IMR-90 (cell line): ENCODE measurements at regions not wholly inside any gene's neighbourhood (a gene's known extent, or its start where the extent isn't known, plus 50 kb on each side); places are given as distances from the start of the nearest gene placed in this dataset.

Experiments used
- ATAC-seq: fragments of 200-7000 bp; cut with Tn5 transposase; 2 replicates; pipeline ENCODE4 v1.9.1; 2020; ENCODE audit warnings: low read depth, mild to moderate bottlenecking, moderate library complexity
- BruUV-seq: library from RNA; stranded (reverse); fragments of 400-500 nt; replicated peaks from 2 replicates; lab custom pipeline; 2021; lab: Mats Ljungman, UMichigan
- CTCF ChIA-PET: fragments of 300-600 bp; formaldehyde crosslinking; extraction: SDS; loops from one replicate; lab custom pipeline; 2021; ENCODE audit warnings: antibody characterized with exemption; lab: Yijun Ruan, JAX
- POLR2A ChIA-PET: fragments of 300-600 bp; sonication (Branson Sonifier 250); formaldehyde crosslinking; loops from one replicate; lab custom pipeline; 2022; ENCODE audit warnings: antibody characterized with exemption; ENCODE audit not compliant: unreplicated experiment; lab: Charles Lee
- DNase-seq: peaks from one replicate; pipeline ENCODE4 v3.0.0; 2013
- H2AFZ ChIP-seq: replicated peaks from 2 replicates; pipeline ENCODE3; 2013; ENCODE audit warnings: low read length, mild to moderate bottlenecking; ENCODE audit not compliant: poor library complexity
- H2AK5ac ChIP-seq: 2 replicates; pipeline ENCODE4 v1.6.1; 2013; ENCODE audit warnings: low read depth, low read length, inconsistent platforms
- H2AK9ac ChIP-seq: replicated peaks from 2 replicates; pipeline ENCODE3; 2013; ENCODE audit warnings: mild to moderate bottlenecking, low read depth, low read length, moderate library complexity; ENCODE audit not compliant: poor library complexity
- H2BK120ac ChIP-seq: 2 replicates; pipeline ENCODE4 v1.6.1; 2013; ENCODE audit warnings: low read depth, low read length, inconsistent platforms
- H2BK15ac ChIP-seq: 3 replicates; pipeline ENCODE4 v1.6.1; 2013; ENCODE audit warnings: low read depth, low read length, inconsistent platforms
- H2BK20ac ChIP-seq: 2 replicates; pipeline ENCODE4 v1.6.1; 2013; ENCODE audit warnings: low read depth, mild to moderate bottlenecking, inconsistent platforms, low read length, moderate library complexity
- H2BK5ac ChIP-seq: 2 replicates; pipeline ENCODE4 v1.6.1; 2013; ENCODE audit warnings: mild to moderate bottlenecking, low read depth, low read length, inconsistent platforms; ENCODE audit not compliant: poor library complexity, severe bottlenecking
- H3K14ac ChIP-seq: replicated peaks from 2 replicates; pipeline ENCODE4 v1.6.1; 2013; ENCODE audit warnings: low read depth, low read length, inconsistent platforms
- H3K18ac ChIP-seq: 2 replicates; pipeline ENCODE4 v1.6.1; 2013; ENCODE audit warnings: low read depth, low read length, control low read depth
- H3K23ac ChIP-seq: 2 replicates; pipeline ENCODE4 v1.6.1; 2013; ENCODE audit warnings: low read depth, low read length, inconsistent platforms
- H3K27ac ChIP-seq: 2 replicates; pipeline ENCODE4 v1.5.1; 2013; ENCODE audit warnings: mild to moderate bottlenecking, control low read depth, low read length; ENCODE audit not compliant: insufficient read depth
- H3K27me3 ChIP-seq: 2 replicates; pipeline ENCODE4 v1.6.1; 2013; ENCODE audit warnings: low read length; ENCODE audit not compliant: control insufficient read depth, insufficient read depth
- H3K36me3 ChIP-seq: 2 replicates; pipeline ENCODE4 v1.6.1; 2013; ENCODE audit warnings: low read length, mixed read lengths; ENCODE audit not compliant: control insufficient read depth, insufficient read depth
- H3K4ac ChIP-seq: 2 replicates; pipeline ENCODE4 v1.6.1; 2013; ENCODE audit warnings: low read depth, low read length, inconsistent platforms
- H3K4me1 ChIP-seq: 2 replicates; pipeline ENCODE4 v1.6.1; 2013; ENCODE audit warnings: low read length, mixed read lengths; ENCODE audit not compliant: control insufficient read depth, insufficient read depth
- H3K4me2 ChIP-seq: 2 replicates; pipeline ENCODE4 v1.6.1; 2013; ENCODE audit warnings: low read depth, mild to moderate bottlenecking, control low read depth, low read length, moderate library complexity
- H3K4me3 ChIP-seq: 2 replicates; pipeline ENCODE4 v1.5.1; 2013; ENCODE audit warnings: low read depth, mild to moderate bottlenecking, control low read depth, low read length, moderate library complexity; ENCODE audit not compliant: insufficient read depth
- H3K56ac ChIP-seq: 2 replicates; pipeline ENCODE4 v1.6.1; 2013; ENCODE audit warnings: low read length, inconsistent platforms; ENCODE audit not compliant: insufficient read depth; ENCODE audit errors: extremely low read depth
- H3K79me1 ChIP-seq, 2 experiments: 2 replicates each; pipeline ENCODE4 v1.6.1; 2013; ENCODE audit warnings: low read length in 2 of 2, inconsistent platforms in 1 of 2, low read depth in 1 of 2
- H3K9ac ChIP-seq: 2 replicates; pipeline ENCODE4 v1.6.1; 2013; ENCODE audit warnings: low read depth, low read length, control low read depth
- H3K9me1 ChIP-seq: 2 replicates; pipeline ENCODE4 v1.6.1; 2013; ENCODE audit warnings: low read length, inconsistent platforms; ENCODE audit not compliant: insufficient read depth
- H3K9me3 ChIP-seq: 2 replicates; pipeline ENCODE4 v1.6.1; 2013; ENCODE audit warnings: low read length; ENCODE audit not compliant: control insufficient read depth, insufficient read depth
- H4K20me1 ChIP-seq: 2 replicates; pipeline ENCODE4 v1.6.1; 2013; ENCODE audit warnings: low read length, inconsistent platforms; ENCODE audit not compliant: insufficient read depth
- H4K5ac ChIP-seq: 2 replicates; pipeline ENCODE4 v1.6.1; 2013; ENCODE audit warnings: mild to moderate bottlenecking, low read depth, low read length, control low read depth
- H4K8ac ChIP-seq, 2 experiments: 2 replicates each; pipeline ENCODE4 v1.6.1; 2013; ENCODE audit warnings: low read depth in 2 of 2, low read length in 2 of 2, control low read depth in 1 of 2, inconsistent platforms in 1 of 2
- H4K91ac ChIP-seq: 2 replicates; pipeline ENCODE4 v1.6.1; 2013; ENCODE audit warnings: low read depth, low read length, inconsistent platforms; ENCODE audit not compliant: insufficient read depth
- BHLHE40 ChIP-seq: fragments of 150-350 bp; IDR thresholded peaks from 2 replicates; pipeline ENCODE4 v1.6.1; 2016; ENCODE audit warnings: mild to moderate bottlenecking, low read depth, low read length
- CEBPB ChIP-seq: IDR thresholded peaks from 2 replicates; pipeline ENCODE4 v1.6.1; 2012; ENCODE audit warnings: low read depth, low read length, improper control_type of control experiment
- CHD1 ChIP-seq: IDR thresholded peaks from 2 replicates; pipeline ENCODE4 v1.6.1; 2012; ENCODE audit warnings: low read depth, low read length, improper control_type of control experiment
- FOS ChIP-seq: fragments of 150-350 bp; IDR thresholded peaks from 2 replicates; pipeline ENCODE4 v1.6.1; 2016; ENCODE audit warnings: low read depth, low read length
- MAFK ChIP-seq: IDR thresholded peaks from 2 replicates; pipeline ENCODE4 v1.6.1; 2012; ENCODE audit warnings: low read depth, low read length, improper control_type of control experiment
- MAZ ChIP-seq: IDR thresholded peaks from 2 replicates; pipeline ENCODE4 v1.6.1; 2012; ENCODE audit warnings: low read depth, mild to moderate bottlenecking, low read length, improper control_type of control experiment, moderate library complexity, borderline replicate concordance
- MXI1 ChIP-seq: IDR thresholded peaks from 2 replicates; pipeline ENCODE4 v1.6.1; 2012; ENCODE audit warnings: low read depth, mild to moderate bottlenecking, low read length, moderate library complexity, borderline replicate concordance
- NFE2L2 ChIP-seq: fragments of 150-350 bp; IDR thresholded peaks from 2 replicates; pipeline ENCODE4 v1.6.1; 2016; ENCODE audit warnings: low read depth, mild to moderate bottlenecking, low read length
- POLR2A ChIP-seq: IDR thresholded peaks from 2 replicates; pipeline ENCODE4 v1.6.1; 2012; ENCODE audit warnings: mild to moderate bottlenecking, low read depth, low read length
- RAD21 ChIP-seq: IDR thresholded peaks from 2 replicates; pipeline ENCODE4 v1.6.1; 2012; ENCODE audit warnings: low read length, improper control_type of control experiment
- RCOR1 ChIP-seq: IDR thresholded peaks from 2 replicates; pipeline ENCODE4 v1.6.1; 2012; ENCODE audit warnings: mild to moderate bottlenecking, low read length, improper control_type of control experiment; ENCODE audit not compliant: insufficient replicate concordance
- RFX5 ChIP-seq: IDR thresholded peaks from 2 replicates; pipeline ENCODE4 v1.8.0; 2012; ENCODE audit warnings: low read depth, mild to moderate bottlenecking, low read length, moderate library complexity
- SMC3 ChIP-seq: fragments of 150-350 bp; IDR thresholded peaks from 2 replicates; pipeline ENCODE4 v1.6.1; 2016; ENCODE audit warnings: low read depth, mild to moderate bottlenecking, antibody characterized with exemption, low read length, moderate library complexity
- dilution Hi-C: fragments of 300-500 bp; cut with HindIII; formaldehyde crosslinking; loops from one replicate; pipeline ENCODE4 v1.14.3; 2018; ENCODE audit warnings: low sequenced_read_pairs; ENCODE audit not compliant: unreplicated experiment
- in situ Hi-C: fragments of 300-500 bp; cut with MboI; formaldehyde crosslinking; loops from 3 replicates; pipeline ENCODE4 v1.14.3; 2019; ENCODE audit warnings: low sequenced_read_pairs, inconsistent platforms, mixed read lengths
- intact Hi-C: fragments of 100-400 bp; cut with micrococcal nuclease; formaldehyde crosslinking; loops from 2 replicates; pipeline ENCODE4 v1.10.0; 2022
- TF ChIP-seq, protein P1 (sequence below): conservative IDR thresholded peaks from 2 replicates; pipeline ENCODE4 v1.5.1; 2012; ENCODE audit warnings: mild to moderate bottlenecking, low read depth, low read length, improper control_type of control experiment
- TF ChIP-seq, protein P2 (sequence below): fragments of 150-350 bp; IDR thresholded peaks from 2 replicates; pipeline ENCODE4 v1.6.1; 2017; ENCODE audit warnings: mild to moderate bottlenecking, antibody characterized with exemption, low read length, low read depth
- TF ChIP-seq, protein P3 (sequence below): fragments of 150-350 bp; IDR thresholded peaks from 2 replicates; pipeline ENCODE4 v1.6.1; 2016; ENCODE audit warnings: low read depth, mild to moderate bottlenecking, low read length, moderate library complexity, borderline replicate concordance

DNA sequence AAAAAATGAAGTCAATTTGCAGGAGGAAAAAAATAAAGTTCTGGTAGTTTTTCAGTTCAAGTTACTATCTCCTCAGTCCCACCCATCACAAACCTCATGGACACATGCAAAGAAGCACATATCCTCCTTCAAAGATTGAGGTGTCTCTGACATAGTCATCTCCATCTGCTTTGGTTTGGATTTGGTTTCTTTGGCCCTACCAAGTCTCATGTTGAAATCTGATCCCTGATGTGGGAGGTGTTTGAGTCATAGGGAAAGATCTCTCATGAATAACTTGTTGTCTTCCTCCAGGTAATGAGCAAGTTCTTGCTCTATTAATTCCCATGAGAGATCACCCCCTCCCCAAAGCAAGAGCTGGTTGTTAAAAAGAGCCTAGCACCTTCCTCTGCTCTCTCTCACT lies 446.8 kb downstream of the IGSF11 start:
- Histone ChIP-seq H2AK5ac (no peak overlapping the region), H3K36me3 (no peaks in the 10 kb centered on the region), H4K20me1 (no peaks in the 10 kb centered on the region), H3K14ac (no peak overlapping the region), H2BK20ac (no peak overlapping the region), H4K5ac (no peak overlapping the region), H3K23ac (no peak overlapping the region), H3K9ac (no peak overlapping the region), H3K4me2 (no peak overlapping the region), H3K79me1 (no peaks in the 10 kb centered on the region), H2AK9ac (no peak overlapping the region), H3K4me3 (no peak overlapping the region), H4K91ac (no peak overlapping the region), H3K4me1 (no peaks in the 10 kb centered on the region), H4K8ac (no peak overlapping the region), H3K18ac (no peak overlapping the region), H2BK5ac (no peak overlapping the region), H2AFZ (no peak overlapping the region), H2BK120ac (no peak overlapping the region), H3K27ac (no peak overlapping the region), H3K4ac (no peak overlapping the region), H3K27me3 (no peaks in the 10 kb centered on the region), H2BK15ac (no peak overlapping the region), H3K9me3 (0 out of 2 replicates have a peak, but pooled peaks cover 2% of the 10 kb centered on the region), H3K9me1 (no peaks in the 10 kb centered on the region), H3K56ac (no peak overlapping the region)
- ChIA-PET CTCF (no interaction called here), POLR2A (no interaction called here)
- intact Hi-C loops (no loop called here), in situ Hi-C loops (no loop called here), dilution Hi-C loops (no loop called here)
- no peak for DNase-seq
- TF ChIP-seq, protein P1, sequence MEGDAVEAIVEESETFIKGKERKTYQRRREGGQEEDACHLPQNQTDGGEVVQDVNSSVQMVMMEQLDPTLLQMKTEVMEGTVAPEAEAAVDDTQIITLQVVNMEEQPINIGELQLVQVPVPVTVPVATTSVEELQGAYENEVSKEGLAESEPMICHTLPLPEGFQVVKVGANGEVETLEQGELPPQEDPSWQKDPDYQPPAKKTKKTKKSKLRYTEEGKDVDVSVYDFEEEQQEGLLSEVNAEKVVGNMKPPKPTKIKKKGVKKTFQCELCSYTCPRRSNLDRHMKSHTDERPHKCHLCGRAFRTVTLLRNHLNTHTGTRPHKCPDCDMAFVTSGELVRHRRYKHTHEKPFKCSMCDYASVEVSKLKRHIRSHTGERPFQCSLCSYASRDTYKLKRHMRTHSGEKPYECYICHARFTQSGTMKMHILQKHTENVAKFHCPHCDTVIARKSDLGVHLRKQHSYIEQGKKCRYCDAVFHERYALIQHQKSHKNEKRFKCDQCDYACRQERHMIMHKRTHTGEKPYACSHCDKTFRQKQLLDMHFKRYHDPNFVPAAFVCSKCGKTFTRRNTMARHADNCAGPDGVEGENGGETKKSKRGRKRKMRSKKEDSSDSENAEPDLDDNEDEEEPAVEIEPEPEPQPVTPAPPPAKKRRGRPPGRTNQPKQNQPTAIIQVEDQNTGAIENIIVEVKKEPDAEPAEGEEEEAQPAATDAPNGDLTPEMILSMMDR, result no peak
- no peak for TF ChIP-seq MXI1
- no peak for TF ChIP-seq SMC3
- TF ChIP-seq RAD21, result no peak
- TF ChIP-seq FOS, result no peak
- TF ChIP-seq MAFK, result no peak
- TF ChIP-seq POLR2A, result no peak
- no peak for TF ChIP-seq NFE2L2
- no peak for TF ChIP-seq MAZ
- TF ChIP-seq RCOR1, result no peak
- TF ChIP-seq, protein P2, sequence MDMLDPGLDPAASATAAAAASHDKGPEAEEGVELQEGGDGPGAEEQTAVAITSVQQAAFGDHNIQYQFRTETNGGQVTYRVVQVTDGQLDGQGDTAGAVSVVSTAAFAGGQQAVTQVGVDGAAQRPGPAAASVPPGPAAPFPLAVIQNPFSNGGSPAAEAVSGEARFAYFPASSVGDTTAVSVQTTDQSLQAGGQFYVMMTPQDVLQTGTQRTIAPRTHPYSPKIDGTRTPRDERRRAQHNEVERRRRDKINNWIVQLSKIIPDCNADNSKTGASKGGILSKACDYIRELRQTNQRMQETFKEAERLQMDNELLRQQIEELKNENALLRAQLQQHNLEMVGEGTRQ, result no peak
- TF ChIP-seq RFX5, result no peak
- no peak for TF ChIP-seq BHLHE40
- no peak for TF ChIP-seq CHD1
- TF ChIP-seq CEBPB, result no peak
- TF ChIP-seq, protein P3, sequence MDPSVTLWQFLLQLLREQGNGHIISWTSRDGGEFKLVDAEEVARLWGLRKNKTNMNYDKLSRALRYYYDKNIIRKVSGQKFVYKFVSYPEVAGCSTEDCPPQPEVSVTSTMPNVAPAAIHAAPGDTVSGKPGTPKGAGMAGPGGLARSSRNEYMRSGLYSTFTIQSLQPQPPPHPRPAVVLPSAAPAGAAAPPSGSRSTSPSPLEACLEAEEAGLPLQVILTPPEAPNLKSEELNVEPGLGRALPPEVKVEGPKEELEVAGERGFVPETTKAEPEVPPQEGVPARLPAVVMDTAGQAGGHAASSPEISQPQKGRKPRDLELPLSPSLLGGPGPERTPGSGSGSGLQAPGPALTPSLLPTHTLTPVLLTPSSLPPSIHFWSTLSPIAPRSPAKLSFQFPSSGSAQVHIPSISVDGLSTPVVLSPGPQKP, result no peak
- ATAC-seq, result no peak
- no TSS peak for BruUV-seq
